ENCODE measurements at regions not wholly inside any gene's neighbourhood (a gene's known extent, or its start where the extent isn't known, plus 50 kb on each side); places are given as distances from the start of the nearest gene placed in this dataset.

DNA sequence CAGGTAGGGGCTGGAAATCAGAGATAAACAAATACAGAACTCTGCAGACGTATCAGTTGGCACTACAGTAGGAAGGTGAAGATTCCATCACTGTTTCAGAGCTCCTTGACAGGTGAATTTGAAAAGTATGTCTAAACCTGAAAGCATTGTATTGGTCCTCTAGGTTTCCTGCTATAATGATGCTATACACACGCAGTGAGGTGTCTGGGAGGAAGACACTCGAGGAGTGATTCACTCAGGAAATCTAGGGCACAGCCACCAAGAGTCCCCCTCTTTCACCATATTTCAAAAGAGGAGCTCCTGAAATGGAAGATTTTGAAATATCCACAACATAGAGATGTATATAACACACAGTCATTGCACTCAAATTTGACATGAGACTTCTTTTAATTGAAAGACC is 331.0 kb upstream of the DACH1 start:
- DNase-seq (ENCODE audit: low read depth, low spot score) (no peak), ATAC-seq (no peak)
- no peak overlapping the region for H3K4me2 ChIP-seq (ENCODE audit: low read length)
- no peaks in the 10 kb centered on the region for H3K9me2 ChIP-seq (ENCODE audit: insufficient read depth)
- ChIA-PET RAD21 (ENCODE audit: low non-redundant PET in 1 of 2, low total read pairs in 2 of 2, uncharacterized antibody in 2 of 2, unreplicated experiment in 2 of 2) (no interaction called here), POLR2A (no interaction called here), CTCF (no interaction called here)
- no TSS peak for BruUV-seq (replicated peaks)
- no peak overlapping the region for H2AFZ ChIP-seq (ENCODE audit: low read depth, low read length, poor library complexity, severe bottlenecking)
- no peaks in the 10 kb centered on the region for H3K27me3 ChIP-seq (ENCODE audit: insufficient read depth, low read length)
- no peaks in the 10 kb centered on the region for H3K4me1 ChIP-seq (ENCODE audit: control insufficient read depth in 1 of 2, insufficient read depth in 2 of 2, low read length in 2 of 2)
- intact Hi-C loops (cut with micrococcal nuclease), result no loop called here
- H3K4me3 ChIP-seq (replicated peaks in 1 of 2; ENCODE audit: low read depth in 1 of 2, low read length in 2 of 2), result no peak overlapping the region
- H4K20me1 ChIP-seq (ENCODE audit: insufficient read depth), result no peaks in the 10 kb centered on the region
- no peaks in the 10 kb centered on the region for H3K36me3 ChIP-seq (ENCODE audit: control insufficient read depth in 1 of 2, insufficient read depth in 2 of 2, low read length in 2 of 2)
- H3K27ac ChIP-seq (ENCODE audit: low read depth, low read length), result no peak overlapping the region
- TF ChIP-seq SIN3A (IDR thresholded peaks at IDR 0.05; ENCODE audit: low read depth), result no peak
- TF ChIP-seq CTCF (IDR thresholded peaks at IDR 0.05 in 2 of 3, conservative IDR thresholded peaks at IDR 0.05 in 1 of 3; ENCODE audit: borderline replicate concordance in 1 of 3, insufficient read depth in 1 of 3, low read depth in 2 of 3, low read length in 2 of 3), result no peak
- TF ChIP-seq SRF (IDR thresholded peaks at IDR 0.05; ENCODE audit: low read depth), result no peak
- no peak for TF ChIP-seq POLR2A (IDR thresholded peaks at IDR 0.05; ENCODE audit: borderline replicate concordance, extremely low read depth, insufficient read depth, insufficient read length)
- no peak for TF ChIP-seq ELF1 (IDR thresholded peaks at IDR 0.05; ENCODE audit: borderline replicate concordance, low read depth)
- TF ChIP-seq ZFX (IDR thresholded peaks at IDR 0.05), result no peak
- no peak for TF ChIP-seq ATF3 (IDR thresholded peaks at IDR 0.05)
- TF ChIP-seq RAD21 (IDR thresholded peaks at IDR 0.05; ENCODE audit: low read depth), result no peak
- no peak for TF ChIP-seq POLR2AphosphoS5 (IDR thresholded peaks at IDR 0.05; ENCODE audit: low read depth, low read length)
- no peak for TF ChIP-seq EZH2phosphoT487 (IDR thresholded peaks at IDR 0.05; ENCODE audit: borderline replicate concordance)
- no peak overlapping the region for H3K9ac ChIP-seq (ENCODE audit: low read length)
- peaks cover 0 to 2% of the 10 kb centered on the region in 2 experiments; a peak in 1 of 4 replicates for H3K9me3 ChIP-seq (ENCODE audit: control insufficient read depth in 1 of 2, insufficient read depth in 1 of 2, low read depth in 1 of 2, low read length in 2 of 2)
- H3K79me2 ChIP-seq (ENCODE audit: insufficient read depth, low read length), result no peaks in the 10 kb centered on the region
